ENCODE measurements at regions not wholly inside any gene's neighbourhood (a gene's known extent, or its start where the extent isn't known, plus 50 kb on each side); places are given as distances from the start of the nearest gene placed in this dataset.
"Not testable (repeated sequence)": the region's sequence is repeated elsewhere in the genome, so short reads cannot be mapped to it uniquely, and the experiment has no call there.

GRCh38 chr2:91578678-91579077, 2887.2 kb downstream of the RPIA start:
- H3K27ac Mint-ChIP-seq; H2AFZ ChIP-seq; H3K27me3 Mint-ChIP-seq (ENCODE audit: insufficient read depth, low read depth, poor library complexity); H3K4me1 Mint-ChIP-seq; H3K4me2 ChIP-seq; ATAC-seq; H4K20me1 ChIP-seq (replicated peaks; ENCODE audit: insufficient read depth); DNase-seq (ENCODE audit: low spot score); H3F3A ChIP-seq (replicated peaks; ENCODE audit: low read depth); H3K4me3 Mint-ChIP-seq; H3K4me3 ChIP-seq; H3K9me2 ChIP-seq (ENCODE audit: insufficient read depth); H3K27ac ChIP-seq (ENCODE audit: low read depth); H3K36me3 ChIP-seq (ENCODE audit: insufficient read depth); H3K4me1 ChIP-seq (ENCODE audit: insufficient read depth); H3K79me2 ChIP-seq (replicated peaks; ENCODE audit: insufficient read depth); H3K27me3 ChIP-seq (ENCODE audit: insufficient read depth): not testable (repeated sequence)
- H3K36me3 Mint-ChIP-seq (ENCODE audit: low read depth) = peaks cover 17% of the 10 kb centered on the region
- peaks cover 63% of the 10 kb centered on the region for H3K9me3 Mint-ChIP-seq

GRCh38 chr2:91579555-91579954, 2888.1 kb downstream of the RPIA start:
- not testable (repeated sequence) for H3K27ac ChIP-seq (ENCODE audit: low read depth); H4K20me1 ChIP-seq (replicated peaks; ENCODE audit: insufficient read depth); H2AFZ ChIP-seq; ATAC-seq; H3K27me3 Mint-ChIP-seq (ENCODE audit: insufficient read depth, low read depth, poor library complexity); H3K4me2 ChIP-seq; H3K27ac Mint-ChIP-seq; H3K4me3 Mint-ChIP-seq; H3K79me2 ChIP-seq (replicated peaks; ENCODE audit: insufficient read depth); H3K36me3 ChIP-seq (ENCODE audit: insufficient read depth); H3F3A ChIP-seq (replicated peaks; ENCODE audit: low read depth); H3K9me2 ChIP-seq (ENCODE audit: insufficient read depth); H3K4me3 ChIP-seq; H3K4me1 Mint-ChIP-seq; DNase-seq (ENCODE audit: low spot score); H3K4me1 ChIP-seq (ENCODE audit: insufficient read depth); H3K27me3 ChIP-seq (ENCODE audit: insufficient read depth)
- Mint-ChIP-seq H3K36me3 (ENCODE audit: low read depth) (peaks cover 22% of the 10 kb centered on the region), H3K9me3 (peaks cover 68% of the 10 kb centered on the region)

- DNase-seq (ENCODE audit: low spot score); H3K27ac Mint-ChIP-seq; H3K36me3 ChIP-seq (ENCODE audit: insufficient read depth): not testable (repeated sequence)
Observed at GRCh38 chr2:91580043-91580442, 2888.6 kb downstream of the RPIA start.

GRCh38 chr2:91587098-91587497, 2895.6 kb downstream of the RPIA start:
- not testable (repeated sequence) for H3F3A ChIP-seq (replicated peaks; ENCODE audit: low read depth); H3K79me2 ChIP-seq (replicated peaks; ENCODE audit: insufficient read depth); H2AFZ ChIP-seq; H3K4me3 Mint-ChIP-seq; H3K27ac Mint-ChIP-seq; H3K9me2 ChIP-seq (ENCODE audit: insufficient read depth); ATAC-seq; H3K4me1 Mint-ChIP-seq; H4K20me1 ChIP-seq (replicated peaks; ENCODE audit: insufficient read depth); H3K27ac ChIP-seq (ENCODE audit: low read depth); H3K4me1 ChIP-seq (ENCODE audit: insufficient read depth); H3K4me3 ChIP-seq; H3K4me2 ChIP-seq; H3K36me3 ChIP-seq (ENCODE audit: insufficient read depth); DNase-seq (ENCODE audit: low spot score)
- Mint-ChIP-seq H3K27me3 (ENCODE audit: insufficient read depth, low read depth, poor library complexity) (peaks cover 11% of the 10 kb centered on the region), H3K36me3 (ENCODE audit: low read depth) (peaks cover 34% of the 10 kb centered on the region), H3K9me3 (peaks cover 74% of the 10 kb centered on the region)
- H3K27me3 ChIP-seq (ENCODE audit: insufficient read depth) = peaks cover 26% of the 10 kb centered on the region

More at GRCh38 chr2:91580043-91580442, 2888.6 kb downstream of the RPIA start:
- not testable (repeated sequence) for H3K4me2 ChIP-seq; H3K27ac ChIP-seq (ENCODE audit: low read depth); H3F3A ChIP-seq (replicated peaks; ENCODE audit: low read depth); H3K4me1 ChIP-seq (ENCODE audit: insufficient read depth); H3K27me3 ChIP-seq (ENCODE audit: insufficient read depth); ATAC-seq; H3K4me3 ChIP-seq; H3K4me1 Mint-ChIP-seq; H4K20me1 ChIP-seq (replicated peaks; ENCODE audit: insufficient read depth); H2AFZ ChIP-seq; H3K79me2 ChIP-seq (replicated peaks; ENCODE audit: insufficient read depth); H3K27me3 Mint-ChIP-seq (ENCODE audit: insufficient read depth, low read depth, poor library complexity); H3K4me3 Mint-ChIP-seq; H3K9me2 ChIP-seq (ENCODE audit: insufficient read depth)
- peaks cover 24% of the 10 kb centered on the region for H3K36me3 Mint-ChIP-seq (ENCODE audit: low read depth)
- H3K9me3 Mint-ChIP-seq = peaks cover 73% of the 10 kb centered on the region

- not testable (repeated sequence) for DNase-seq (ENCODE audit: low spot score); H3K27ac Mint-ChIP-seq; H3F3A ChIP-seq (replicated peaks; ENCODE audit: low read depth); H3K4me3 Mint-ChIP-seq; H2AFZ ChIP-seq; H3K4me1 ChIP-seq (ENCODE audit: insufficient read depth); H3K4me2 ChIP-seq; ATAC-seq; H3K79me2 ChIP-seq (replicated peaks; ENCODE audit: insufficient read depth); H3K27ac ChIP-seq (ENCODE audit: low read depth); H3K4me1 Mint-ChIP-seq; H3K9me2 ChIP-seq (ENCODE audit: insufficient read depth); H3K4me3 ChIP-seq; H3K36me3 ChIP-seq (ENCODE audit: insufficient read depth); H4K20me1 ChIP-seq (replicated peaks; ENCODE audit: insufficient read depth)
- Mint-ChIP-seq H3K9me3 (peaks cover 74% of the 10 kb centered on the region), H3K36me3 (ENCODE audit: low read depth) (peaks cover 30% of the 10 kb centered on the region), H3K27me3 (ENCODE audit: insufficient read depth, low read depth, poor library complexity) (peaks cover 11% of the 10 kb centered on the region)
- H3K27me3 ChIP-seq (ENCODE audit: insufficient read depth) = peaks cover 30% of the 10 kb centered on the region
Observed at GRCh38 chr2:91587908-91588535, 2896.5 kb downstream of the RPIA start.

GRCh38 chr2:91588782-91589223, 2897.3 kb downstream of the RPIA start:
- H3K4me1 Mint-ChIP-seq; H3K4me1 ChIP-seq (ENCODE audit: insufficient read depth); H3K4me3 Mint-ChIP-seq; H3K27ac ChIP-seq (ENCODE audit: low read depth); ATAC-seq; H3F3A ChIP-seq (replicated peaks; ENCODE audit: low read depth); H3K27ac Mint-ChIP-seq; H3K4me2 ChIP-seq; DNase-seq (ENCODE audit: low spot score); H3K4me3 ChIP-seq; H3K36me3 ChIP-seq (ENCODE audit: insufficient read depth); H3K9me2 ChIP-seq (ENCODE audit: insufficient read depth); H3K79me2 ChIP-seq (replicated peaks; ENCODE audit: insufficient read depth); H2AFZ ChIP-seq; H4K20me1 ChIP-seq (replicated peaks; ENCODE audit: insufficient read depth): not testable (repeated sequence)
- H3K27me3 Mint-ChIP-seq (ENCODE audit: insufficient read depth, low read depth, poor library complexity) = peaks cover 11% of the 10 kb centered on the region
- H3K36me3 Mint-ChIP-seq (ENCODE audit: low read depth) = peaks cover 27% of the 10 kb centered on the region
- peaks cover 71% of the 10 kb centered on the region for H3K9me3 Mint-ChIP-seq
- H3K27me3 ChIP-seq (ENCODE audit: insufficient read depth) = peaks cover 30% of the 10 kb centered on the region

Data from GM23338 (cell line).